H9 (cell line): ENCODE measurements at regions not wholly inside any gene's neighbourhood (a gene's known extent, or its start where the extent isn't known, plus 50 kb on each side); places are given as distances from the start of the nearest gene placed in this dataset.

Source experiments
- DNase-seq: peaks from one replicate; pipeline ENCODE4 v3.0.0-alpha.2; 2017
- H2AFZ ChIP-seq: one replicate; pipeline ENCODE4 v1.6.1; 2013; ENCODE audit warnings: mild to moderate bottlenecking, low read length, control low read depth, moderate library complexity
- H2AK5ac ChIP-seq: 2 replicates; pipeline ENCODE4 v1.6.1; 2013; ENCODE audit warnings: low read length, control low read depth, mixed read lengths; ENCODE audit not compliant: insufficient read length
- H2BK120ac ChIP-seq: one replicate; pipeline ENCODE4 v1.6.1; 2013; ENCODE audit warnings: low read depth, mild to moderate bottlenecking, low read length, control low read depth, inconsistent platforms; ENCODE audit not compliant: poor library complexity, severe bottlenecking
- H2BK12ac ChIP-seq: 2 replicates; pipeline ENCODE4 v1.6.1; 2013; ENCODE audit warnings: low read length, control low read depth, mixed read lengths, low read depth; ENCODE audit not compliant: insufficient read length
- H2BK15ac ChIP-seq: 2 replicates; pipeline ENCODE4 v1.6.1; 2013; ENCODE audit warnings: low read depth, low read length, control low read depth
- H2BK20ac ChIP-seq: one replicate; pipeline ENCODE4 v1.6.1; 2013; ENCODE audit warnings: low read depth, mild to moderate bottlenecking, low read length, control low read depth, inconsistent platforms; ENCODE audit not compliant: poor library complexity, severe bottlenecking
- H2BK5ac ChIP-seq: 2 replicates; pipeline ENCODE4 v1.6.1; 2013; ENCODE audit warnings: low read length, control low read depth, mixed read lengths; ENCODE audit not compliant: insufficient read length
- H3K14ac ChIP-seq: 2 replicates; pipeline ENCODE4 v1.6.1; 2013; ENCODE audit warnings: low read length, control low read depth; ENCODE audit not compliant: insufficient read depth
- H3K18ac ChIP-seq: 2 replicates; pipeline ENCODE4 v1.6.1; 2013; ENCODE audit warnings: low read depth, mild to moderate bottlenecking, mixed read lengths, low read length, control low read depth; ENCODE audit not compliant: insufficient read length
- H3K23ac ChIP-seq: 2 replicates; pipeline ENCODE4 v1.6.1; 2013; ENCODE audit warnings: low read length, control low read depth, mixed read lengths, low read depth; ENCODE audit not compliant: insufficient read length
- H3K23me2 ChIP-seq: 2 replicates; pipeline ENCODE4 v1.6.1; 2013; ENCODE audit warnings: low read depth, mild to moderate bottlenecking, mixed read lengths, low read length, control low read depth; ENCODE audit not compliant: insufficient read length, poor library complexity, severe bottlenecking
- H3K27ac ChIP-seq: 2 replicates; pipeline ENCODE4 v1.5.1; 2013; ENCODE audit warnings: low read length, control low read depth, mixed read lengths, low read depth; ENCODE audit not compliant: insufficient read length
- H3K27me3 ChIP-seq: 2 replicates; pipeline ENCODE4 v1.6.1; 2013; ENCODE audit warnings: low read length, control low read depth, inconsistent platforms; ENCODE audit not compliant: insufficient read depth
- H3K4ac ChIP-seq: 2 replicates; pipeline ENCODE4 v1.6.1; 2013; ENCODE audit warnings: low read depth, mild to moderate bottlenecking, control low read depth, inconsistent platforms, low read length, moderate library complexity
- H3K4me1 ChIP-seq: 2 replicates; pipeline ENCODE4 v1.6.1; 2013; ENCODE audit warnings: low read length, control low read depth, inconsistent platforms; ENCODE audit not compliant: insufficient read depth
- H3K4me2 ChIP-seq: 2 replicates; pipeline ENCODE4 v1.6.1; 2013; ENCODE audit warnings: low read length, control low read depth, mixed read lengths; ENCODE audit not compliant: insufficient read length, insufficient read depth
- H3K56ac ChIP-seq: 2 replicates; pipeline ENCODE4 v1.6.1; 2013; ENCODE audit warnings: low read depth, mild to moderate bottlenecking, mixed read lengths, low read length, control low read depth; ENCODE audit not compliant: insufficient read length
- H3K79me1 ChIP-seq: 2 replicates; pipeline ENCODE4 v1.6.1; 2013; ENCODE audit warnings: low read depth, mild to moderate bottlenecking, moderate library complexity, low read length, control low read depth, inconsistent platforms; ENCODE audit not compliant: insufficient read depth, poor library complexity, severe bottlenecking
- H3K79me2 ChIP-seq: 2 replicates; pipeline ENCODE4 v1.6.1; 2013; ENCODE audit warnings: low read length, control low read depth, inconsistent platforms; ENCODE audit not compliant: insufficient read depth
- H3K9ac ChIP-seq: 2 replicates; pipeline ENCODE4 v1.6.1; 2013; ENCODE audit warnings: low read length, control low read depth, mixed read lengths; ENCODE audit not compliant: insufficient read length; ENCODE audit errors: extremely low read depth
- H3K9me3 ChIP-seq: one replicate; pipeline ENCODE4 v1.6.1; 2013; ENCODE audit warnings: low read depth, low read length, inconsistent platforms; ENCODE audit not compliant: control insufficient read depth
- H3T11ph ChIP-seq: one replicate; pipeline ENCODE4 v1.6.1; 2013; ENCODE audit warnings: mild to moderate bottlenecking, low read length, control low read depth, inconsistent platforms
- H4K20me1 ChIP-seq: one replicate; pipeline ENCODE4 v1.6.1; 2013; ENCODE audit not compliant: control insufficient read depth, insufficient read length, insufficient read depth
- H4K5ac ChIP-seq: 2 replicates; pipeline ENCODE4 v1.6.1; 2013; ENCODE audit warnings: low read depth, mild to moderate bottlenecking, mixed read lengths, low read length, control low read depth; ENCODE audit not compliant: insufficient read length
- H4K8ac ChIP-seq: replicated peaks from 2 replicates; pipeline ENCODE4 v1.6.1; 2013; ENCODE audit warnings: low read length, control low read depth, mixed read lengths, low read depth; ENCODE audit not compliant: insufficient read length
- H4K91ac ChIP-seq: 2 replicates; pipeline ENCODE4 v1.6.1; 2013; ENCODE audit warnings: low read depth, mild to moderate bottlenecking, moderate library complexity, mixed read lengths, low read length, control low read depth; ENCODE audit not compliant: insufficient read length
- H3K27ac Mint-ChIP-seq, 3 experiments: 2 replicates in 2 of 3; 3 replicates in 1 of 3; pipeline ENCODE4 v1.8.0; 2020 to 2021; ENCODE audit warnings: mixed read lengths in 3 of 3, mild to moderate bottlenecking in 1 of 3, moderate library complexity in 1 of 3
- H3K27me3 Mint-ChIP-seq: 2 replicates; pipeline ENCODE4 v1.8.0; 2021; ENCODE audit warnings: low read depth, mild to moderate bottlenecking, moderate library complexity, mixed read lengths
- H3K36me3 Mint-ChIP-seq, 3 experiments: 2 replicates in 2 of 3; 3 replicates in 1 of 3; pipeline ENCODE4 v1.8.0; 2020 to 2021; ENCODE audit warnings: low read depth in 3 of 3, mixed read lengths in 3 of 3; ENCODE audit not compliant: insufficient read depth in 1 of 3
- H3K4me1 Mint-ChIP-seq, 2 experiments: 2 replicates each; pipeline ENCODE4 v1.8.0; 2020; ENCODE audit warnings: mixed read lengths in 2 of 2
- H3K4me3 Mint-ChIP-seq, 2 experiments: 2 replicates in 1 of 2; 3 replicates in 1 of 2; pipeline ENCODE4 v1.8.0; 2020 to 2021; ENCODE audit warnings: mild to moderate bottlenecking in 2 of 2, mixed read lengths in 2 of 2, moderate library complexity in 1 of 2
- H3K9me3 Mint-ChIP-seq, 2 experiments: 2 replicates in 1 of 2; 3 replicates in 1 of 2; pipeline ENCODE4 v1.8.0; 2020; ENCODE audit warnings: mild to moderate bottlenecking in 2 of 2, mixed read lengths in 2 of 2, moderate library complexity in 1 of 2
- CTCF ChIP-seq: fragments of 200-600 bp; sonication (generic); conservative IDR thresholded peaks from 3 replicates; pipeline ENCODE4 v1.8.0; 2021; ENCODE audit warnings: antibody characterized with exemption, mild to moderate bottlenecking
- WGBS: extraction: QIAGEN DNeasy Blood & Tissue Kit; methylation state at CpG from one replicate; pipeline ENCODE4 v1.1.7; 2013; ENCODE audit warnings: missing lambda C conversion rate, low lambda C conversion rate, mixed read lengths; ENCODE audit not compliant: insufficient read length; ENCODE audit errors: extremely low coverage; 5-methylcytosine and 5-hydroxymethylcytosine counted together

GRCh38 chr1:170247751-170248521 lies 102.2 kb downstream of the NTMT2 start:
- H3K27ac Mint-ChIP-seq = no peak overlapping the region; a peak in 1 of 7 replicates
- Histone ChIP-seq H3K4me2 (no peak overlapping the region), H2BK12ac (no peak overlapping the region), H3K14ac (no peak overlapping the region), H3K23ac (no peak overlapping the region), H3K23me2 (no peaks in the 10 kb centered on the region), H2BK20ac (no peak overlapping the region), H3K27ac (no peak overlapping the region), H2BK120ac (no peak overlapping the region), H4K91ac (no peak overlapping the region), H4K8ac (no peak overlapping the region), H2AFZ (no peak overlapping the region), H3K18ac (no peak overlapping the region), H3K9ac (no peak overlapping the region), H2AK5ac (no peak overlapping the region), H3K4me1 (no peaks in the 10 kb centered on the region), H3K27me3 (no peaks in the 10 kb centered on the region), H2BK15ac (no peak overlapping the region), H2BK5ac (no peak overlapping the region), H3K79me2 (no peaks in the 10 kb centered on the region), H3K56ac (no peak overlapping the region), H3K4ac (no peak overlapping the region), H4K5ac (no peak overlapping the region), H3K9me3 (peaks cover 5% of the 10 kb centered on the region), H3K79me1 (no peaks in the 10 kb centered on the region), H4K20me1 (no peaks in the 10 kb centered on the region), H3T11ph (no peak overlapping the region)
- H3K27me3 Mint-ChIP-seq = no peaks in the 10 kb centered on the region
- no peak for TF ChIP-seq CTCF
- H3K4me1 Mint-ChIP-seq = no peaks in the 10 kb centered on the region
- DNase-seq = no peak
- H3K4me3 Mint-ChIP-seq = no peak overlapping the region
- WGBS = no CpG with 5 or more reads among the region's 5 CpGs
- peaks cover 22 to 28% of the 10 kb centered on the region in 2 experiments for H3K9me3 Mint-ChIP-seq
- peaks cover 3 to 21% (median 20%) of the 10 kb centered on the region in 3 experiments; a peak in 6 of 7 replicates for H3K36me3 Mint-ChIP-seq
